Esophagus squamous epithelium (tissue), 5 donors: ENCODE measurements at regions not wholly inside any gene's neighbourhood (a gene's known extent, or its start where the extent isn't known, plus 50 kb on each side); places are given as distances from the start of the nearest gene placed in this dataset.

Experiments used
- DNase-seq: peaks from one replicate; lab custom pipeline; 2025; lab: John Stamatoyannopoulos, UW
- H3K27ac ChIP-seq, 4 donors: fragments of 200-600 bp; sonication (generic); one replicate each; pipeline ENCODE4 v1.5.1; 2016 to 2019; ENCODE audit warnings: mild to moderate bottlenecking in 1 of 4
- H3K27me3 ChIP-seq, 4 donors: fragments of 200-600 bp; sonication (generic); 1 replicate in 3 of 4; 2 replicates in 1 of 4; pipeline versions ENCODE4 v1.5.1 to v1.6.0; 2017 to 2021; ENCODE audit warnings: antibody characterized with exemption in 1 of 4
- H3K36me3 ChIP-seq, 3 donors: fragments of 200-600 bp; sonication (generic); one replicate each; pipeline ENCODE4 v1.5.1; 2016 to 2019
- H3K4me1 ChIP-seq, 3 donors: fragments of 200-600 bp; sonication (generic); one replicate each; pipeline ENCODE4 v1.5.1; 2017 to 2019
- H3K4me3 ChIP-seq, 4 donors: fragments of 200-600 bp; sonication (generic); 1 replicate in 3 of 4; 2 replicates in 1 of 4; pipeline ENCODE4 v1.5.1; 2016 to 2019; ENCODE audit warnings: mild to moderate bottlenecking in 2 of 4, moderate library complexity in 1 of 4
- H3K9me3 ChIP-seq, 3 donors: fragments of 200-600 bp; sonication (generic); one replicate each; pipeline ENCODE4 v1.5.1; 2016 to 2019
- POLR2A ChIP-seq, 4 donors: fragments of 450-650 bp; IDR thresholded peaks; one replicate each; pipeline ENCODE4 v1.6.1; 2017; ENCODE audit warnings: antibody characterized with exemption in 4 of 4, mild to moderate bottlenecking in 4 of 4, moderate library complexity in 3 of 4
- WGBS, 2 donors: methylation state at CpG; one replicate each; pipeline ENCODE4 v1.1.5; 2018; 5-methylcytosine and 5-hydroxymethylcytosine counted together
- intact Hi-C: fragments of 100-400 bp; cut with DNase I; formaldehyde crosslinking; loops from one replicate; pipeline ENCODE4 v1.15.0; 2022
- TF ChIP-seq, protein P1 (sequence below), 6 experiments: fragments of 450-650 bp in 4 of 6; fragments of 200-600 bp in 2 of 6; sonication (generic) in 2 of 6; IDR thresholded peaks; one replicate each; pipeline ENCODE4 v1.5.1; 2016 to 2019; ENCODE audit warnings: antibody characterized with exemption in 6 of 6, mild to moderate bottlenecking in 4 of 6, moderate library complexity in 4 of 6
- donor health status: DM: yes; HTN: yes; CAD: no.

DNA sequence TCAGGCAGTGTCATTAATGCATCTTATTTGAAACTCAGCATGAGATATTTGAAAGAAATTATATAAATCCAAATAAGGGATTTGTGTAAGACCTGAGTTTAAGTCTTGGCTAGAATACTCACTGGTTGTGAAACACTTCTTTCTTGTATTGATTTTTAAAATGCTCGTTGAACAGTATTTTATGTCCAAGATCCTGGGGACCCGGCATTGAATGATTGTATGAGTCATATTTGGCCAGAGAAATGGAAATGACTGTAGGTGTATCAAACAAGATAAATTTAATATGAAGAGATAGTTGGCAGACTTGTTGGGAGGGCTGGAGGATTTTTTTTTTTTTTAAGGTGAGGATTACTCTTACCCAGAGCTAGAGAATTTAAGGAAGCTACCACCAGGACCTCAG lies 606.1 kb upstream of the CPEB2 start:
- Histone ChIP-seq H3K9me3 (no peaks in the 10 kb centered on the region), H3K27ac (no peak overlapping the region), H3K36me3 (no peaks in the 10 kb centered on the region), H3K27me3 (no peaks in the 10 kb centered on the region), H3K4me1 (no peaks in the 10 kb centered on the region), H3K4me3 (no peak overlapping the region)
- intact Hi-C loops: no loop called here
- DNase-seq: no peak
- TF ChIP-seq, protein P1, sequence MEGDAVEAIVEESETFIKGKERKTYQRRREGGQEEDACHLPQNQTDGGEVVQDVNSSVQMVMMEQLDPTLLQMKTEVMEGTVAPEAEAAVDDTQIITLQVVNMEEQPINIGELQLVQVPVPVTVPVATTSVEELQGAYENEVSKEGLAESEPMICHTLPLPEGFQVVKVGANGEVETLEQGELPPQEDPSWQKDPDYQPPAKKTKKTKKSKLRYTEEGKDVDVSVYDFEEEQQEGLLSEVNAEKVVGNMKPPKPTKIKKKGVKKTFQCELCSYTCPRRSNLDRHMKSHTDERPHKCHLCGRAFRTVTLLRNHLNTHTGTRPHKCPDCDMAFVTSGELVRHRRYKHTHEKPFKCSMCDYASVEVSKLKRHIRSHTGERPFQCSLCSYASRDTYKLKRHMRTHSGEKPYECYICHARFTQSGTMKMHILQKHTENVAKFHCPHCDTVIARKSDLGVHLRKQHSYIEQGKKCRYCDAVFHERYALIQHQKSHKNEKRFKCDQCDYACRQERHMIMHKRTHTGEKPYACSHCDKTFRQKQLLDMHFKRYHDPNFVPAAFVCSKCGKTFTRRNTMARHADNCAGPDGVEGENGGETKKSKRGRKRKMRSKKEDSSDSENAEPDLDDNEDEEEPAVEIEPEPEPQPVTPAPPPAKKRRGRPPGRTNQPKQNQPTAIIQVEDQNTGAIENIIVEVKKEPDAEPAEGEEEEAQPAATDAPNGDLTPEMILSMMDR (IDR thresholded peaks at IDR 0.05): no peak
- TF ChIP-seq POLR2A (IDR thresholded peaks at IDR 0.05): no peak
- 15 to 50% methylated on average over 2 of the region's 2 CpGs for WGBS, 2 donors

GRCh38 chr4:14399848-14400247 lies 602.4 kb upstream of the CPEB2 start:
- no peaks in the 10 kb centered on the region for H3K4me1 ChIP-seq
- DNase-seq: no peak
- intact Hi-C loops: no loop called here
- TF ChIP-seq, protein P1 (IDR thresholded peaks at IDR 0.05): no peak
- TF ChIP-seq POLR2A (IDR thresholded peaks at IDR 0.05): no peak
- no peak overlapping the region for H3K4me3 ChIP-seq
- no peaks in the 10 kb centered on the region for H3K27me3 ChIP-seq
- no peaks in the 10 kb centered on the region for H3K36me3 ChIP-seq
- H3K9me3 ChIP-seq: no peaks in the 10 kb centered on the region
- no peak overlapping the region for H3K27ac ChIP-seq

GRCh38 chr4:14400307-14400706 lies 602.0 kb upstream of the CPEB2 start:
- H3K36me3 ChIP-seq: no peaks in the 10 kb centered on the region
- no peaks in the 10 kb centered on the region for H3K27me3 ChIP-seq
- peaks cover 0 to 3% (median 0%) of the 10 kb centered on the region in 3 donors for H3K4me1 ChIP-seq
- H3K4me3 ChIP-seq: no peak overlapping the region
- DNase-seq: no peak
- intact Hi-C loops: no loop called here
- H3K9me3 ChIP-seq: no peaks in the 10 kb centered on the region
- no peak overlapping the region for H3K27ac ChIP-seq
- TF ChIP-seq, protein P1 (IDR thresholded peaks at IDR 0.05): no peak
- no peak for TF ChIP-seq POLR2A (IDR thresholded peaks at IDR 0.05)

DNA sequence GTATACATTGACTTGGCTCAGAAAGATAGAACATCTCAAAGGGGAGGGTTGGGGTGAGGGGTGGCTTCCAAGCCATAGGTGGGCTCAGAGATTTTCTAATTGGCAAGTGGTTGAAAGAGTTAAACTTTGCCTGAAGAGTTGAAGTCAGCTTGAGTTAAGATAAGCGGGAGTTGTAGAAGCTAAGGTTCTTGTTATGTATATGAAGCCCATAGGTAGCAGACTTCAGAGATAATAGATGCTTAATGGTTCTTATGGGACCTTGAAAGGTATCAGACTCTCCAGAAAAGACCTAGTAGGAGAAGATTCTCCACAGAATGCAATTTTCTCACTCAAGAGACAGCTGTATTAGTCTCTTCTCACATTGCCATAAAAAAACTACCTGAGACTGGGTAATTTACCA lies 599.1 kb upstream of the CPEB2 start:
- Histone ChIP-seq H3K9me3 (no peaks in the 10 kb centered on the region), H3K4me3 (no peak overlapping the region), H3K4me1 (peaks cover 0 to 3% (median 0%) of the 10 kb centered on the region in 3 donors), H3K27ac (no peak overlapping the region), H3K36me3 (no peaks in the 10 kb centered on the region), H3K27me3 (no peaks in the 10 kb centered on the region)
- intact Hi-C loops: no loop called here
- TF ChIP-seq, protein P1 (IDR thresholded peaks at IDR 0.05): no peak
- TF ChIP-seq POLR2A (IDR thresholded peaks at IDR 0.05): no peak
- no peak for DNase-seq
- 90 to 100% methylated on average over 1 of the region's 1 CpG for WGBS, 2 donors

- Histone ChIP-seq H3K9me3 (no peaks in the 10 kb centered on the region), H3K36me3 (no peaks in the 10 kb centered on the region), H3K4me3 (no peak overlapping the region), H3K27me3 (no peaks in the 10 kb centered on the region), H3K27ac (no peak overlapping the region), H3K4me1 (peaks cover 0 to 3% (median 0%) of the 10 kb centered on the region in 3 donors)
- WGBS, 2 donors: 65 to 77% methylated on average over 3 to 4 of the region's 5 CpGs
- TF ChIP-seq, protein P1 (IDR thresholded peaks at IDR 0.05): no peak
- no peak for TF ChIP-seq POLR2A (IDR thresholded peaks at IDR 0.05)
- DNase-seq: no peak
- intact Hi-C loops: no loop called here
Measured at GRCh38 chr4:14404730-14405129, 597.6 kb upstream of the CPEB2 start.
